ENCODE measurements at regions not wholly inside any gene's neighbourhood (a gene's known extent, or its start where the extent isn't known, plus 50 kb on each side); places are given as distances from the start of the nearest gene placed in this dataset.

GRCh38 chr3:166005126-166005525, 167.9 kb upstream of the BCHE start:
- Histone ChIP-seq H3F3A (ENCODE audit: low read length, unreplicated experiment) (no peaks in the 10 kb centered on the region), H3K9me2 (replicated peaks; ENCODE audit: low read length) (no peaks in the 10 kb centered on the region), H3K4me2 (ENCODE audit: low read length) (no peak overlapping the region), H3K79me2 (ENCODE audit: low read length) (no peaks in the 10 kb centered on the region), H3K27me3 (ENCODE audit: low read length) (no peaks in the 10 kb centered on the region), H3K4me3 (ENCODE audit: low read length) (no peak overlapping the region), H3K9me3 (ENCODE audit: low read length) (no peaks in the 10 kb centered on the region), H3K4me1 (ENCODE audit: insufficient read depth, low read length) (no peaks in the 10 kb centered on the region), H3K27ac (ENCODE audit: low read length) (no peak overlapping the region), H2AFZ (ENCODE audit: low read length) (no peak overlapping the region), H3K36me3 (ENCODE audit: low read depth, low read length) (no peaks in the 10 kb centered on the region), H4K20me1 (ENCODE audit: low read length) (no peaks in the 10 kb centered on the region), H3K9ac (ENCODE audit: low read length) (no peak overlapping the region)
- ChIA-PET CTCF (no interaction called here), POLR2A (ENCODE audit: unreplicated experiment) (no interaction called here)
- DNase-seq (no peak), ATAC-seq (no peak)
- no TSS peak for BruUV-seq (replicated peaks)
- intact Hi-C loops (cut with micrococcal nuclease), result no loop called here
- TF ChIP-seq CTCF (conservative IDR thresholded peaks at IDR 0.05; ENCODE audit: low read depth, low read length) (no peak), EZH2phosphoT487 (IDR thresholded peaks at IDR 0.05; ENCODE audit: borderline replicate concordance, low read length) (no peak), EZH2 (IDR thresholded peaks at IDR 0.05; ENCODE audit: low read length, unreplicated experiment) (no peak)

- TF ChIP-seq CTCF (conservative IDR thresholded peaks at IDR 0.05; ENCODE audit: low read depth, low read length), result no peak
- TF ChIP-seq EZH2 (IDR thresholded peaks at IDR 0.05; ENCODE audit: low read length, unreplicated experiment), result no peak
- no peak for TF ChIP-seq EZH2phosphoT487 (IDR thresholded peaks at IDR 0.05; ENCODE audit: borderline replicate concordance, low read length)
- POLR2A ChIA-PET (ENCODE audit: unreplicated experiment), result no interaction called here
- H3K9ac ChIP-seq (ENCODE audit: low read length), result no peak overlapping the region
- no peaks in the 10 kb centered on the region for H3K79me2 ChIP-seq (ENCODE audit: low read length)
- H3F3A ChIP-seq (ENCODE audit: low read length, unreplicated experiment), result no peaks in the 10 kb centered on the region
- no peaks in the 10 kb centered on the region for H4K20me1 ChIP-seq (ENCODE audit: low read length)
- ATAC-seq (no peak), DNase-seq (no peak)
- no peaks in the 10 kb centered on the region for H3K4me1 ChIP-seq (ENCODE audit: insufficient read depth, low read length)
- intact Hi-C loops (cut with micrococcal nuclease), result no loop called here
- CTCF ChIA-PET, result no interaction called here
- H3K27me3 ChIP-seq (ENCODE audit: low read length), result no peaks in the 10 kb centered on the region
- H3K9me2 ChIP-seq (replicated peaks; ENCODE audit: low read length), result no peaks in the 10 kb centered on the region
- no TSS peak for BruUV-seq (replicated peaks)
- H3K36me3 ChIP-seq (ENCODE audit: low read depth, low read length), result no peaks in the 10 kb centered on the region
- no peak overlapping the region for H2AFZ ChIP-seq (ENCODE audit: low read length)
- no peaks in the 10 kb centered on the region for H3K9me3 ChIP-seq (ENCODE audit: low read length)
- no peak overlapping the region for H3K4me2 ChIP-seq (ENCODE audit: low read length)
- H3K4me3 ChIP-seq (ENCODE audit: low read length), result no peak overlapping the region
- H3K27ac ChIP-seq (ENCODE audit: low read length), result no peak overlapping the region
Observed at GRCh38 chr3:165994293-165994692, 157.1 kb upstream of the BCHE start.

- CTCF ChIA-PET, result no interaction called here
- intact Hi-C loops (cut with micrococcal nuclease), result no loop called here
Observed at GRCh38 chr3:165984589-165984988, 147.4 kb upstream of the BCHE start.

More at GRCh38 chr3:165984589-165984988, 147.4 kb upstream of the BCHE start:
- Histone ChIP-seq H3K4me1 (ENCODE audit: insufficient read depth, low read length) (0 out of 2 replicates have a peak, but pooled peaks cover 5% of the 10 kb centered on the region), H3K9me2 (replicated peaks; ENCODE audit: low read length) (no peaks in the 10 kb centered on the region), H3K79me2 (ENCODE audit: low read length) (no peaks in the 10 kb centered on the region), H3K4me3 (ENCODE audit: low read length) (no peak overlapping the region), H3K9ac (ENCODE audit: low read length) (no peak overlapping the region), H4K20me1 (ENCODE audit: low read length) (no peaks in the 10 kb centered on the region), H3F3A (ENCODE audit: low read length, unreplicated experiment) (no peaks in the 10 kb centered on the region), H3K9me3 (ENCODE audit: low read length) (no peaks in the 10 kb centered on the region), H2AFZ (ENCODE audit: low read length) (no peak overlapping the region), H3K36me3 (ENCODE audit: low read depth, low read length) (no peaks in the 10 kb centered on the region), H3K27ac (ENCODE audit: low read length) (no peak overlapping the region), H3K27me3 (ENCODE audit: low read length) (no peaks in the 10 kb centered on the region), H3K4me2 (ENCODE audit: low read length) (no peak overlapping the region)
- DNase-seq (no peak), ATAC-seq (no peak)
- no peak for TF ChIP-seq EZH2 (IDR thresholded peaks at IDR 0.05; ENCODE audit: low read length, unreplicated experiment)
- no peak for TF ChIP-seq CTCF (conservative IDR thresholded peaks at IDR 0.05; ENCODE audit: low read depth, low read length)
- TF ChIP-seq EZH2phosphoT487 (IDR thresholded peaks at IDR 0.05; ENCODE audit: borderline replicate concordance, low read length), result no peak
- POLR2A ChIA-PET (ENCODE audit: unreplicated experiment), result no interaction called here
- BruUV-seq (replicated peaks), result no TSS peak
